ENCODE measurements at regions not wholly inside any gene's neighbourhood (a gene's known extent, or its start where the extent isn't known, plus 50 kb on each side); places are given as distances from the start of the nearest gene placed in this dataset.

GRCh38 chr20:39142407-39143096 is 180.4 kb downstream of the DHX35 start:
- no peak for DNase-seq (ENCODE audit: low spot score)

DNA sequence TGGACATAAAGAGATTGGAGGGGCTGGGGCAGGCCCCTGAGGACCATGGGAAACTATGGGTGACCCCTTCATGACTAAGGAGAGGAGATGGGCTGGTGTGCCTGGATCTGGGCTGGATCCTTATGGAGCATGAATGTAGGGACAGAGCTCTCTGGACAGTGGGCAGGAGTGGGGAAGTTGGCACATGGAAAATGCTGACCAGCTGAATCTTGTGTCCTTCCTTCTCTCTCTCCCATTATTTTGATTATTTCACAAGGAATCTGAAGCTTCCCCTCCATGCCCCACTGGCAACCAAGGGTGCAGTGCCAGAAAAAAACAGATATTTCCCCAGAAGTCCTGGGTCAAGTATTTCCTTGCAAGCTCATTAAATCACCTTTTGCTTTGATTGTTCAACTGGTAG is 175.2 kb downstream of the DHX35 start:
- no peak for DNase-seq (ENCODE audit: low spot score)

- DNase-seq (ENCODE audit: low spot score), result no peak
These were observed 174.7 kb downstream of the DHX35 start for GRCh38 chr20:39136798-39137197.

DNA sequence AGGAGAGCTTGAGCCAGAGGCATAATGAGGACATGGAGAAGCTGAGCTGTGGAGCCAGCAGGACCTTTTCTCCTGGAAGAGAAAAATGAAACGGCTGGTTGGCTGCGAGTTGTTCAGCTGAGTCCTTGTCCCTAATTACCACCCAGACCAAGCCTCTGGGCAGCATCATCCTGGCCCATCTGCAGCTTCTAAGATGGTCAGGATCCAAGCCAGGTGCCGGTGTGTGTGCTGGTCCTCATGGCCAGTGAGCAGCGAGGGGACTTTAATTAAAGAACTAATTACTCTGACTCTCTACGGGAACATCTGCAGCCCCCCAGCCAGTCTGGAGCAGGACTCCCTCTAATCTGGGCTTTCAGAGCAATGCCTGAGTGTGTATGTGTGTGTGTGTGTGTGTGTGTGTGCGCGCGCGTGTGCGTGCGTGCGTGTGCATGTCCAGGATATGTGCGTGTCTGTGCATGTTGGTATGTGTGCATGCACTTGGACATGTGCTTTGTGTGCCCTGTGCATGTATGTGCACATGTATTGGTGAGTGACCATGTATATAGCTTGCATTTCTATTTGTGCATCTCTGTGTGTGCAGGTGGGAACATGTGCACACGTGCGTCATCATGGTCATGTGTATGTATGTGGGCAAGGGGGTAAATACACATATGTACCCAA is 173.9 kb downstream of the DHX35 start:
- no peak for DNase-seq (ENCODE audit: low spot score)

DNA sequence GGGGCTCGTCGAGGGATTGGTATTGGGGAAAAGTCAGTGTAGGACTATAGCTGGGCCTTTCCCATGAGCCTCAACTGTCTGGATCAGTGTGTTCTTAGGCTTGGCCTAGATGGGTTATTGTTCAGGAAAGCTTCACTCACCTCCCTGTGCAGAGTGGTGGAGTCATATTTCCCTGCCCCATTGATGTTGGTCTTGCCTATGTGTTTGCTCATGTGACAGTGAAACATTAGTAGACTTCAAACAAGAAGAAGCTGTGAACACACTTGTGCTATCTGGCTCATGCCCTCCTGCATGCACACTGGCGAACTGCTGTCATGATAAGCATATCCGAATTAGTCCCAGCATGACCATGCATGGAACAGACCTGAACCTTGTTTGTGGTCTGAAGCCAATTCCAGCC is 171.1 kb downstream of the DHX35 start:
- DNase-seq (ENCODE audit: low spot score), result no peak

GRCh38 chr20:39132511-39132910 is 170.4 kb downstream of the DHX35 start:
- DNase-seq (ENCODE audit: low spot score), result no peak

GRCh38 chr20:39132093-39132492 is 169.9 kb downstream of the DHX35 start:
- no peak for DNase-seq (ENCODE audit: low spot score)

DNA sequence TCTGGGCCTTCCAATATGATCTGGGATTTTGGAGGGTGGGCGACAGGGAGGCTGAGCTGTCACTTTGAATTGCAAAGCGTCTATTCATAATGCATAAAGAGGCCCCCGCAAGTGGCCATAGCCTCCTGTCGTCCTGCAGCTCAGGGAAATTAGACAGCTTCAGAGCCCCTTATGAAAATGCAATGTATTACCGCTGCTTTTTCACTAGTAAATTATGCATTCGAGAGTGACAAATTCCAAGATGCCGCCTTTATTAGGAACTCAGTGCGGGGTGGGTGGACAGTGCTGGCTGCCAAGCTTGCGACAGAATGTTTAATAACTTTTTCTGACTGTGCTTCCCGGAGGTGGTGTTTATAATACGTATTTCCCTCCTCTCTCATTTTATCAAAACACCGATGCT is 168.5 kb downstream of the DHX35 start:
- DNase-seq (ENCODE audit: low spot score), result no peak

GRCh38 chr20:39129523-39129922 is 167.4 kb downstream of the DHX35 start:
- no peak for DNase-seq (ENCODE audit: low spot score)

DNA sequence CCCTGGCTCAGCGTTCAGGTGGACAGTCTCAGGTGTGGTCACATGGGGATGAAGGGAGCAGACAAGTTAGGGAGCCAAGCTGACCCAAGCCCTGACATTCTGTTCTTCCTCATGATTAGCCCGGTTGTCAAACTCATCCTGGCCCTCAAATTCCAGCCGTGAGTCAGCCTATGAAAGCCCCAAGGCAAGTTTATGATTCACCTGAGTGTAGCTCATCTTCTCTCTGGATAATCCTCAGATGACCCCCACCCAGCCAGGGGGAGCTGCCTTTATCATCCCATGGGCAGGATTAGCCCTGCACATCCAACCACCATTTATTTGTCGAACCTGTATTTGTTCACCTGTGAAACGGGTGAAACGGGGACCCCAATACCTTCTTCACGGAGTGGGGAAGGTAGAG is 161.9 kb downstream of the DHX35 start:
- no peak for DNase-seq (ENCODE audit: low spot score)

DNA sequence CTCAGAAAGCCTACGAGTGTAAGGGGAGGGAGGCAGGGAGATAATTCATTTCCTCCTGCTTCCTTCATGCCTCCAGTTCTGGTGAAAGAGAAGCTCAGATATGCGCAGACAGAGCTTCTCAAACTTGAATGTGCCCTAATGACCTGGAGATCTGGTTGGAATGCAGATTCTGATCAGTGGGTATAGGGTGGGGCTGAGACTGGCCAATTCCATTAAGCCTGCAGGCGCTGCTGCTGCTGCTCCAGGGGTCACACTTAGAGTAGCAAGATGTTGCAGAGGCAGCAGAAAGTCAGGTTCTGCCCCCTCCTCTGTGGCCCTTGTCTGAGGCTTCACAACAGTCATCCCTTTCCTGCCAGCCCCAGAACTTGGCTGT is 161.0 kb downstream of the DHX35 start:
- no peak for DNase-seq (ENCODE audit: low spot score)

DNA sequence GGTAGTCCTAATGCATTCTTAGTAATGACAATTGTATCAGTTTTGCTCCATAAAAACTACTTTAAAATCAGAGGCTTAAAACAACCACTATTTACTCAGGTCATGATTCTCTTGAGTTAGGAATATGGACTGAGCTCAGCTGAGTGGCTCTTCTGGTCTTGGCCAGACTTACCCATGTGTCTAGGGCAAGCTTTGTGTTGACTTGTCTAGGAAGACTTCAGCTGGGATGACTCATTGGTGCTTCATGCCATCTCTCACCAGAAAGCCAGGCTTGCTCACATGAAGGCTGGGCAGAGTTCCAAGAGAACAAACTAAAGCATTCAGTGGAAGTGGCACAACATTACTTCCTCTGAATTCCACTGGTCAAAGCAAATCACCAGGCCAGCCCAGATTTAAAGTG is 155.3 kb downstream of the DHX35 start:
- DNase-seq (ENCODE audit: low spot score), result no peak

DNA sequence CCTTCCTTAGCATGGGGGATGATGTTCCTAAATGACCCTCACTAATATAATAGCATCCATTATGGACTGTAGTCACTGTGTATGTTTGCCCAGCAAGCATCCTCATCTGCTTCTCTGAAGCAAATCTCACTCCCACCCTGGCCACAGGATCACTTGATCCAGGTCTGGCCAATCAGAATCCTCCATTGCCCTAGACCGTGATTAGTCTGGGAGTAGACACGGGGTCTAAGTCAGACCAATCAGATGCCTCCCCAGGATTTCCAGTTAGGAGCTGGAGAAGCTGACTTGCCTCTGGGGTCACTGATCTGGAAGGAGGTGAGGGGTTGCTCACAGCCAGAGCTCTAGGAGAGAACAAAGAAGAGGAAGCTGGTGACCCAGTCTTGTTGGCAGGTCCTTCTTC is 153.9 kb downstream of the DHX35 start:
- DNase-seq (ENCODE audit: low spot score), result no peak

- DNase-seq (ENCODE audit: low spot score), result no peak
These were observed 150.1 kb downstream of the DHX35 start for GRCh38 chr20:39112178-39112743.

DNA sequence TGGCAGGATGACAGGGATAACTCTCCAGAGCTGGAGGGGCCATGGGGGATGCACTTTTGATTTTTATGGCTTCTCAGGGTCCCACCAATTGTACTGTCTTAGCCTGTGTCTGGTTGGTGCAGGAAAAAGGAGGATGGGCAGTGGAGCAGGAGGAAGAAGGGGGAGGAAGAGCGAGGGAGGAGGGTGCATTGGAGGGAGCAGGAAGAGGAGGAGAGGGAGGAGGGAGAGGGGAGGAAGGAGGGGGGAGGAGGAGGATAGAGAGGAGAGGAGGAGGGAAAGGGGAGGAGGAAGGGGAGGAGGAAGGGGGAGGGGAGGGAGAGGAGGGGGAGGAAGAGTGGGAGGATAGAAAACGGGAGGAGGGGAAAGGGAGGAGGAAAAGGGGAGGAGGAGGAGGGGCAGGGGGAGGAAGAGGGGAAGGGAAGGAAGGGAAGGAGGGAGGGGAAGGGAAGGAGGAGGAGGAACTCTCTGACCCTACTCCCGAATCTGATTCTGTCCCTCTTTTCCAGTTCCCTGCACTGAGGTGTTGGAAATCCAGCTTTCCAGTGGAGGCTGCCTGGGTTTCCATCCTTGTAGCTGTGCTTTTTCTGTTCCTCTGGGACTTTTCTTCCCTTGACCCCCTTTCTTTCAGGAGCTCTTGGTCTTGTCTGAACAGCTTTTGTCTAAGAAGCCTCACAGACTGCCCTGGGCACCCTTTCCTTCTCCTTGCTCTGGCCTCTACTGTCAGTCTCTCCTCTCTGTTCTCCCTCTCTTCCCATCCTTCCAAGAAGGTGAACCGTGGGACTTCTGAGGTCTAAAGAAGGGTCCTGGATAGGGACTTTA is 149.4 kb downstream of the DHX35 start:
- DNase-seq (ENCODE audit: low spot score), result no peak

DNA sequence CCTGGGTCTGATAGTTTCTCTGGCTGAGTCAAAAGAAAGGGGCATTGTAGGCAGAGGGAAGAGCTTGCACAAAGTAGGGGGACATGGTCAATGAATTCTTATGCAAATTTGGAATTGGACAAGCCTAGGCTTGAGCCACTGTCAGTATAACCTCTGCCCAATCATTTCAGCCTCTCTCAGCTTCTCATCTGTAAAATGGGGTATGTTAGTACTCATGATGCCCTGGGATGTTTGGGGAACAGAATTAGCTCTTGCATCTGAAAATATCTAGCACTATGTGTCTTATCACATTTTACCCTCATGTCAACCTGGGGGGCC is 148.6 kb downstream of the DHX35 start:
- DNase-seq (ENCODE audit: low spot score), result no peak

DNA sequence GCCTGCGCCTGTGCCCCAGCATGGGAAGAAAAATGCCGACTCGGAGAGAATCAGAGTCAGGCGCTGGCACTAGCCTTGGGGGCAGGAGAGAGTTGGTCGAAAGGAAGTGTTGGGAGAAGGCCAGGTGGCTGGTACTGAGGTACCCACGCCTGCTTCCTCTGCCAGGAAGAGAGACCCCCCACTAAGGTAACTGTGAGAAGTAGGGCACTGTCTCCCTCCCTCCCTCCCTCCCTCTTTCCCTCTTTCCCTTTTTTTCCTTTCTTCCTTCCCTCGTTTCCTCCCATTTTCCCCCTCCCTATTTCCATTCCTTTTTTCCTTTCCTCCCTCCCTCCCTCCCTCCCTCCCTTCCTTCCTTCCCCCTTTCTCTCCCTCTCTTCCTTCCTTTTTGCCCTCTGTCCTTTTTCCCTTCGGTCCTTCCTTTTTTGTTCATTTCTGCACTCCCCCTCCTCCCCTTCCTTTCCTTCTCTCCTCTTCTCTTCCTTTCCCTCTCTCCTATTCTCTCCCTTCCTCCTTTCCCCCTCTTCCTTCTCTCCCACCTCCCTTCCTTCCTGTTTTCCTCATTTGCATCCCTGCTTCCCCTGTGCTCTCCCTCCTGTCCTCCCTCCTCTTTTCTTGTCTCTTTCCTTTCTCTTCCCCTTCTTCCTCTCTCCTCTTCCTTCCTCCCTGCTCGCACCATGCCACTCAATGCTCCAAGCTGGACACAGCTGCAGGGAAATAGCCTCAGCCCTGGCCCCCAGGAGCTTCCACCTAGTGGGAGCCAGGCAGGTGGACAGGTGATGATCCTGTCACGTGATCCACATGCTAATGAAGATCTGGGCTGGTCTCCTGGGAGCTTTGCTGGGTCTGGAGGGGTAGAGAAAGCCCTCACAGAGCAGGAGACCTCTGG is 148.0 kb downstream of the DHX35 start:
- no peak for DNase-seq (ENCODE audit: low spot score)

GRCh38 chr20:39108746-39109145 is 146.6 kb downstream of the DHX35 start:
- DNase-seq (ENCODE audit: low spot score), result no peak

DNA sequence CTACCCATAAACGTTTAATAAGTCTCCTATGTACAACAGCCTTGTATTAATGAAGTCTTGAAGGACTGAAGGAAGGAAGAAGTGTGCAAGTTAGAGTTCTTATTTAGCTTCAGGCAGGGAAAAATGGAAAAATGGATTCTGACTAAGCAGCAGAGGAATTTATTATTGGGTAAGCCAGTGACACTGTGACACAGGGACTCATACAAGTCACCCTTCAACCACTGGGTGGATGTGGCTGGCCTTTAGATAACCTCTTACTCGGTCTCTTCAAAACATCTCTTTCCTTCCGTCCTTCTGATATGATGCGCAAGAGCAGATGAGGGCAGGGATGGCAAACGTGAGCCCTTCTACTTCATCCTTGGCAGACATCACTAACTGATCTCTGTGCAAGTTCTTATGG is 145.6 kb downstream of the DHX35 start:
- no peak for DNase-seq (ENCODE audit: low spot score)

- DNase-seq (ENCODE audit: low spot score), result no peak
These were observed 144.6 kb downstream of the DHX35 start for GRCh38 chr20:39106791-39107190.

- no peak for DNase-seq (ENCODE audit: low spot score)
These were observed 143.4 kb downstream of the DHX35 start for GRCh38 chr20:39105551-39105950.

- DNase-seq (ENCODE audit: low spot score), result no peak
These were observed 141.6 kb downstream of the DHX35 start for GRCh38 chr20:39103732-39104131.
